H9 (cell line): ENCODE measurements at regions not wholly inside any gene's neighbourhood (a gene's known extent, or its start where the extent isn't known, plus 50 kb on each side); places are given as distances from the start of the nearest gene placed in this dataset.

ENCODE experiments used
- DNase-seq: peaks from one replicate; pipeline ENCODE4 v3.0.0-alpha.2; 2017
- H2AFZ ChIP-seq: one replicate; pipeline ENCODE4 v1.6.1; 2013; ENCODE audit warnings: mild to moderate bottlenecking, low read length, control low read depth, moderate library complexity
- H2AK5ac ChIP-seq: 2 replicates; pipeline ENCODE4 v1.6.1; 2013; ENCODE audit warnings: low read length, control low read depth, mixed read lengths; ENCODE audit not compliant: insufficient read length
- H2BK120ac ChIP-seq: one replicate; pipeline ENCODE4 v1.6.1; 2013; ENCODE audit warnings: low read depth, mild to moderate bottlenecking, low read length, control low read depth, inconsistent platforms; ENCODE audit not compliant: poor library complexity, severe bottlenecking
- H2BK12ac ChIP-seq: 2 replicates; pipeline ENCODE4 v1.6.1; 2013; ENCODE audit warnings: low read length, control low read depth, mixed read lengths, low read depth; ENCODE audit not compliant: insufficient read length
- H2BK15ac ChIP-seq: 2 replicates; pipeline ENCODE4 v1.6.1; 2013; ENCODE audit warnings: low read depth, low read length, control low read depth
- H2BK20ac ChIP-seq: one replicate; pipeline ENCODE4 v1.6.1; 2013; ENCODE audit warnings: low read depth, mild to moderate bottlenecking, low read length, control low read depth, inconsistent platforms; ENCODE audit not compliant: poor library complexity, severe bottlenecking
- H2BK5ac ChIP-seq: 2 replicates; pipeline ENCODE4 v1.6.1; 2013; ENCODE audit warnings: low read length, control low read depth, mixed read lengths; ENCODE audit not compliant: insufficient read length
- H3K14ac ChIP-seq: 2 replicates; pipeline ENCODE4 v1.6.1; 2013; ENCODE audit warnings: low read length, control low read depth; ENCODE audit not compliant: insufficient read depth
- H3K18ac ChIP-seq: 2 replicates; pipeline ENCODE4 v1.6.1; 2013; ENCODE audit warnings: low read depth, mild to moderate bottlenecking, mixed read lengths, low read length, control low read depth; ENCODE audit not compliant: insufficient read length
- H3K23ac ChIP-seq: 2 replicates; pipeline ENCODE4 v1.6.1; 2013; ENCODE audit warnings: low read length, control low read depth, mixed read lengths, low read depth; ENCODE audit not compliant: insufficient read length
- H3K23me2 ChIP-seq: 2 replicates; pipeline ENCODE4 v1.6.1; 2013; ENCODE audit warnings: low read depth, mild to moderate bottlenecking, mixed read lengths, low read length, control low read depth; ENCODE audit not compliant: insufficient read length, poor library complexity, severe bottlenecking
- H3K27ac ChIP-seq: 2 replicates; pipeline ENCODE4 v1.5.1; 2013; ENCODE audit warnings: low read length, control low read depth, mixed read lengths, low read depth; ENCODE audit not compliant: insufficient read length
- H3K27me3 ChIP-seq: 2 replicates; pipeline ENCODE4 v1.6.1; 2013; ENCODE audit warnings: low read length, control low read depth, inconsistent platforms; ENCODE audit not compliant: insufficient read depth
- H3K4ac ChIP-seq: 2 replicates; pipeline ENCODE4 v1.6.1; 2013; ENCODE audit warnings: low read depth, mild to moderate bottlenecking, control low read depth, inconsistent platforms, low read length, moderate library complexity
- H3K4me1 ChIP-seq: 2 replicates; pipeline ENCODE4 v1.6.1; 2013; ENCODE audit warnings: low read length, control low read depth, inconsistent platforms; ENCODE audit not compliant: insufficient read depth
- H3K4me2 ChIP-seq: 2 replicates; pipeline ENCODE4 v1.6.1; 2013; ENCODE audit warnings: low read length, control low read depth, mixed read lengths; ENCODE audit not compliant: insufficient read length, insufficient read depth
- H3K56ac ChIP-seq: 2 replicates; pipeline ENCODE4 v1.6.1; 2013; ENCODE audit warnings: low read depth, mild to moderate bottlenecking, mixed read lengths, low read length, control low read depth; ENCODE audit not compliant: insufficient read length
- H3K79me1 ChIP-seq: 2 replicates; pipeline ENCODE4 v1.6.1; 2013; ENCODE audit warnings: low read depth, mild to moderate bottlenecking, moderate library complexity, low read length, control low read depth, inconsistent platforms; ENCODE audit not compliant: insufficient read depth, poor library complexity, severe bottlenecking
- H3K79me2 ChIP-seq: 2 replicates; pipeline ENCODE4 v1.6.1; 2013; ENCODE audit warnings: low read length, control low read depth, inconsistent platforms; ENCODE audit not compliant: insufficient read depth
- H3K9ac ChIP-seq: 2 replicates; pipeline ENCODE4 v1.6.1; 2013; ENCODE audit warnings: low read length, control low read depth, mixed read lengths; ENCODE audit not compliant: insufficient read length; ENCODE audit errors: extremely low read depth
- H3K9me3 ChIP-seq: one replicate; pipeline ENCODE4 v1.6.1; 2013; ENCODE audit warnings: low read depth, low read length, inconsistent platforms; ENCODE audit not compliant: control insufficient read depth
- H3T11ph ChIP-seq: one replicate; pipeline ENCODE4 v1.6.1; 2013; ENCODE audit warnings: mild to moderate bottlenecking, low read length, control low read depth, inconsistent platforms
- H4K20me1 ChIP-seq: one replicate; pipeline ENCODE4 v1.6.1; 2013; ENCODE audit not compliant: control insufficient read depth, insufficient read length, insufficient read depth
- H4K5ac ChIP-seq: 2 replicates; pipeline ENCODE4 v1.6.1; 2013; ENCODE audit warnings: low read depth, mild to moderate bottlenecking, mixed read lengths, low read length, control low read depth; ENCODE audit not compliant: insufficient read length
- H4K8ac ChIP-seq: replicated peaks from 2 replicates; pipeline ENCODE4 v1.6.1; 2013; ENCODE audit warnings: low read length, control low read depth, mixed read lengths, low read depth; ENCODE audit not compliant: insufficient read length
- H4K91ac ChIP-seq: 2 replicates; pipeline ENCODE4 v1.6.1; 2013; ENCODE audit warnings: low read depth, mild to moderate bottlenecking, moderate library complexity, mixed read lengths, low read length, control low read depth; ENCODE audit not compliant: insufficient read length
- H3K27ac Mint-ChIP-seq, 3 experiments: 2 replicates in 2 of 3; 3 replicates in 1 of 3; pipeline ENCODE4 v1.8.0; 2020 to 2021; ENCODE audit warnings: mixed read lengths in 3 of 3, mild to moderate bottlenecking in 1 of 3, moderate library complexity in 1 of 3
- H3K27me3 Mint-ChIP-seq: 2 replicates; pipeline ENCODE4 v1.8.0; 2021; ENCODE audit warnings: low read depth, mild to moderate bottlenecking, moderate library complexity, mixed read lengths
- H3K36me3 Mint-ChIP-seq, 3 experiments: 2 replicates in 2 of 3; 3 replicates in 1 of 3; pipeline ENCODE4 v1.8.0; 2020 to 2021; ENCODE audit warnings: low read depth in 3 of 3, mixed read lengths in 3 of 3; ENCODE audit not compliant: insufficient read depth in 1 of 3
- H3K4me1 Mint-ChIP-seq, 2 experiments: 2 replicates each; pipeline ENCODE4 v1.8.0; 2020; ENCODE audit warnings: mixed read lengths in 2 of 2
- H3K4me3 Mint-ChIP-seq, 2 experiments: 2 replicates in 1 of 2; 3 replicates in 1 of 2; pipeline ENCODE4 v1.8.0; 2020 to 2021; ENCODE audit warnings: mild to moderate bottlenecking in 2 of 2, mixed read lengths in 2 of 2, moderate library complexity in 1 of 2
- H3K9me3 Mint-ChIP-seq, 2 experiments: 2 replicates in 1 of 2; 3 replicates in 1 of 2; pipeline ENCODE4 v1.8.0; 2020; ENCODE audit warnings: mild to moderate bottlenecking in 2 of 2, mixed read lengths in 2 of 2, moderate library complexity in 1 of 2
- WGBS: extraction: QIAGEN DNeasy Blood & Tissue Kit; methylation state at CpG from one replicate; pipeline ENCODE4 v1.1.7; 2013; ENCODE audit warnings: missing lambda C conversion rate, low lambda C conversion rate, mixed read lengths; ENCODE audit not compliant: insufficient read length; ENCODE audit errors: extremely low coverage; 5-methylcytosine and 5-hydroxymethylcytosine counted together
- TF ChIP-seq, protein P1 (sequence below): fragments of 200-600 bp; sonication (generic); conservative IDR thresholded peaks from 3 replicates; pipeline ENCODE4 v1.8.0; 2021; ENCODE audit warnings: antibody characterized with exemption, mild to moderate bottlenecking

DNA sequence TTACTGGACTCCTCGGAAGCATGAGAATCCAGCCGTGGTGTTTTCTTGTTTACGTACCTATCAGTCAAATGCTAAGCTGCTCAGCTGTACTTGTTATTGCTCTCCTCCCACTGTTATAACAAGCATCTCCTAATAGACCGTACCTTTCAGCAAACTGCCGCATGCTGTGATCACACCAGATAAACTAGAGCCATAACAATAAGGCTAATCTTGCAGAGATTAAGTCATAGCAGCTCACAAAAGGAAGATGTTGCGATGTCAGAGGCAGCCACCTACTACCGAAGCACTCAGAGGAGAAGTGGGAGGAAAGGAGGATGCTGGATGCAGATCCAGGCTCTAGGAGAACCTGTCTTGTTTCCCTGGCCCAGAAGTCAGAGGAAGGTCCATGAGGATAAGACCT lies 196.0 kb downstream of the GALC start:
- Mint-ChIP-seq H3K36me3 (no peaks in the 10 kb centered on the region), H3K4me3 (no peak overlapping the region), H3K27me3 (peaks cover 10% of the 10 kb centered on the region), H3K9me3 (no peaks in the 10 kb centered on the region), H3K4me1 (peaks cover 24 to 27% of the 10 kb centered on the region in 2 experiments), H3K27ac (no peak overlapping the region; a peak in 1 of 7 replicates)
- Histone ChIP-seq H3K18ac (no peak overlapping the region), H3K4me2 (no peak overlapping the region), H2AK5ac (no peak overlapping the region), H2BK12ac (no peak overlapping the region), H3K4ac (no peak overlapping the region), H3K79me2 (no peaks in the 10 kb centered on the region), H3K79me1 (no peaks in the 10 kb centered on the region), H2BK5ac (no peak overlapping the region), H3K23ac (no peak overlapping the region), H3K56ac (no peak overlapping the region), H3T11ph (no peak overlapping the region), H4K91ac (no peak overlapping the region), H4K8ac (no peak overlapping the region), H3K4me1 (peaks cover 4% of the 10 kb centered on the region; the same call in 1 of the 2 replicates), H3K23me2 (no peaks in the 10 kb centered on the region), H3K27me3 (no peaks in the 10 kb centered on the region), H4K5ac (no peak overlapping the region), H2BK20ac (no peak overlapping the region), H3K14ac (no peak overlapping the region), H2BK120ac (no peak overlapping the region), H2BK15ac (no peak overlapping the region), H2AFZ (no peak overlapping the region), H3K9me3 (no peaks in the 10 kb centered on the region), H3K27ac (no peak overlapping the region), H4K20me1 (no peaks in the 10 kb centered on the region), H3K9ac (no peak overlapping the region)
- WGBS, result no CpG with 5 or more reads among the region's 7 CpGs
- TF ChIP-seq, protein P1, sequence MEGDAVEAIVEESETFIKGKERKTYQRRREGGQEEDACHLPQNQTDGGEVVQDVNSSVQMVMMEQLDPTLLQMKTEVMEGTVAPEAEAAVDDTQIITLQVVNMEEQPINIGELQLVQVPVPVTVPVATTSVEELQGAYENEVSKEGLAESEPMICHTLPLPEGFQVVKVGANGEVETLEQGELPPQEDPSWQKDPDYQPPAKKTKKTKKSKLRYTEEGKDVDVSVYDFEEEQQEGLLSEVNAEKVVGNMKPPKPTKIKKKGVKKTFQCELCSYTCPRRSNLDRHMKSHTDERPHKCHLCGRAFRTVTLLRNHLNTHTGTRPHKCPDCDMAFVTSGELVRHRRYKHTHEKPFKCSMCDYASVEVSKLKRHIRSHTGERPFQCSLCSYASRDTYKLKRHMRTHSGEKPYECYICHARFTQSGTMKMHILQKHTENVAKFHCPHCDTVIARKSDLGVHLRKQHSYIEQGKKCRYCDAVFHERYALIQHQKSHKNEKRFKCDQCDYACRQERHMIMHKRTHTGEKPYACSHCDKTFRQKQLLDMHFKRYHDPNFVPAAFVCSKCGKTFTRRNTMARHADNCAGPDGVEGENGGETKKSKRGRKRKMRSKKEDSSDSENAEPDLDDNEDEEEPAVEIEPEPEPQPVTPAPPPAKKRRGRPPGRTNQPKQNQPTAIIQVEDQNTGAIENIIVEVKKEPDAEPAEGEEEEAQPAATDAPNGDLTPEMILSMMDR, result no peak
- DNase-seq, result no peak
